Activated B cell treated with CpG ODN at 0.5 μM for 24 hours (primary cell): ENCODE measurements at regions not wholly inside any gene's neighbourhood (a gene's known extent, or its start where the extent isn't known, plus 50 kb on each side); places are given as distances from the start of the nearest gene placed in this dataset.

ENCODE experiments used
- ATAC-seq: fragments of 200-7000 bp; cut with Tn5 transposase; one replicate; pipeline ENCODE4 v1.10.0; 2021; ENCODE audit warnings: low read depth, mild to moderate bottlenecking, moderate library complexity
- CTCF ChIA-PET: fragments of 350-600 bp; sonication (Branson Sonifier 250); formaldehyde crosslinking; loops from one replicate; lab custom pipeline; 2021; ENCODE audit warnings: antibody characterized with exemption; lab: Charles Lee
- POLR2A ChIA-PET: fragments of 350-600 bp; sonication (Branson Sonifier 250); formaldehyde crosslinking; loops from one replicate; lab custom pipeline; 2021; ENCODE audit warnings: antibody characterized with exemption; lab: Charles Lee
- DNase-seq: peaks from one replicate; pipeline ENCODE4 v3.0.0; 2022
- H3K27ac Mint-ChIP-seq: one replicate; pipeline ENCODE4 v1.8.0; 2020; ENCODE audit warnings: mixed read lengths
- H3K27me3 Mint-ChIP-seq: one replicate; pipeline ENCODE4 v1.8.0; 2021; ENCODE audit warnings: mixed read lengths
- H3K36me3 Mint-ChIP-seq: one replicate; pipeline ENCODE4 v1.8.0; 2021; ENCODE audit warnings: low read depth, mixed read lengths
- H3K4me1 Mint-ChIP-seq: one replicate; pipeline ENCODE4 v1.8.0; 2021; ENCODE audit warnings: mixed read lengths
- H3K4me3 Mint-ChIP-seq: one replicate; pipeline ENCODE4 v1.8.0; 2020; ENCODE audit warnings: mild to moderate bottlenecking, mixed read lengths
- H3K9me3 Mint-ChIP-seq: one replicate; pipeline ENCODE4 v1.8.0; 2020; ENCODE audit warnings: mixed read lengths
- CTCF ChIP-seq: fragments of 200-600 bp; IDR thresholded peaks from one replicate; pipeline ENCODE4 v1.8.0; 2022; ENCODE audit warnings: antibody characterized with exemption, mild to moderate bottlenecking
- intact Hi-C: fragments of 100-400 bp; cut with micrococcal nuclease; formaldehyde crosslinking; loops from one replicate; pipeline ENCODE4 v1.15.1; 2024

- ChIA-PET POLR2A (no interaction called here), CTCF (no interaction called here)
- H3K4me3 Mint-ChIP-seq: no peak overlapping the region
- no peak for ATAC-seq
- H3K9me3 Mint-ChIP-seq: peaks cover 11% of the 10 kb centered on the region
- no peak overlapping the region for H3K27ac Mint-ChIP-seq
- H3K27me3 Mint-ChIP-seq: no peaks in the 10 kb centered on the region
- H3K36me3 Mint-ChIP-seq: no peaks in the 10 kb centered on the region
- no peak for DNase-seq
- no peak for TF ChIP-seq CTCF
- intact Hi-C loops: no loop called here
- no peaks in the 10 kb centered on the region for H3K4me1 Mint-ChIP-seq
Measured at GRCh38 chr7:46493196-46493595, 572.1 kb upstream of the IGFBP3 start.

GRCh38 chr7:46492466-46492865, 571.4 kb upstream of the IGFBP3 start:
- ATAC-seq (no peak), DNase-seq (no peak)
- Mint-ChIP-seq H3K36me3 (no peaks in the 10 kb centered on the region), H3K27ac (no peak overlapping the region), H3K4me1 (no peaks in the 10 kb centered on the region), H3K27me3 (no peaks in the 10 kb centered on the region), H3K4me3 (no peak overlapping the region), H3K9me3 (peaks cover 10% of the 10 kb centered on the region)
- no peak for TF ChIP-seq CTCF
- CTCF ChIA-PET: no interaction called here
- intact Hi-C loops: no loop called here
- POLR2A ChIA-PET: no interaction called here

DNA sequence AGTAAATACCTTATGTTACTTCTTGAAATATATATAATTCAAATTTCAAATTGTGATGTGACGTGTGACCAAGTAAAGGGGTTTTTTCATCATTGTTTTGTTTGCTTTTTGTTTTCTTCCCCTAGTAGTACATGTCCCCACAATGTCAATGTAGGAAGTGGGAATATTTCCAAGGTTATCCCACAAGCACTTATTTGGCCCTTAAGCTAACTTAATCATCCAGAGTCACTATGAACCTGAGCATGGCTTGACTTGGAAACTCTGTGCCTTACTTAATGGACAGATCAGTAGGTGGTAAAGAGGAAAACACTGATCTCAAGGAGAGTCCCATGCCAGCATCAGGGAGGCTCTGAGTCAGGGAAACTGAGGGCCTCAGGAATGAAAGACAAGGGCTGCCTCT, 569.3 kb upstream of the IGFBP3 start:
- peaks cover 5% of the 10 kb centered on the region for H3K9me3 Mint-ChIP-seq
- H3K36me3 Mint-ChIP-seq: no peaks in the 10 kb centered on the region
- no peak overlapping the region for H3K4me3 Mint-ChIP-seq
- no peak overlapping the region for H3K27ac Mint-ChIP-seq
- DNase-seq: no peak
- H3K27me3 Mint-ChIP-seq: no peaks in the 10 kb centered on the region
- H3K4me1 Mint-ChIP-seq: no peaks in the 10 kb centered on the region
- no peak for ATAC-seq
- ChIA-PET CTCF (no interaction called here), POLR2A (no interaction called here)
- intact Hi-C loops: no loop called here
- TF ChIP-seq CTCF: no peak

- Mint-ChIP-seq H3K36me3 (no peaks in the 10 kb centered on the region), H3K27me3 (no peaks in the 10 kb centered on the region), H3K4me3 (no peak overlapping the region), H3K4me1 (no peaks in the 10 kb centered on the region), H3K27ac (no peak overlapping the region), H3K9me3 (peaks cover 9% of the 10 kb centered on the region)
- intact Hi-C loops: no loop called here
- no peak for ATAC-seq
- CTCF ChIA-PET: no interaction called here
- no peak for DNase-seq
- TF ChIP-seq CTCF: no peak
- POLR2A ChIA-PET: no interaction called here
Measured at GRCh38 chr7:46489106-46489505, 568.0 kb upstream of the IGFBP3 start.

GRCh38 chr7:46488607-46489006, 567.5 kb upstream of the IGFBP3 start:
- TF ChIP-seq CTCF: no peak
- Mint-ChIP-seq H3K27me3 (no peaks in the 10 kb centered on the region), H3K36me3 (no peaks in the 10 kb centered on the region), H3K4me1 (no peaks in the 10 kb centered on the region), H3K27ac (no peak overlapping the region), H3K9me3 (peaks cover 9% of the 10 kb centered on the region), H3K4me3 (no peak overlapping the region)
- no peak for DNase-seq
- no peak for ATAC-seq
- ChIA-PET POLR2A (no interaction called here), CTCF (no interaction called here)
- intact Hi-C loops: no loop called here
